Activated CD4-positive, alpha-beta T cell treated with anti-CD3 and anti-CD28 coated beads, Interleukin-2, amount 10 ng/mL, durations not matched to agents 7 days and 5 days (primary cell): ENCODE measurements at regions not wholly inside any gene's neighbourhood (a gene's known extent, or its start where the extent isn't known, plus 50 kb on each side); places are given as distances from the start of the nearest gene placed in this dataset.
"Not testable (repeated sequence)": the region's sequence is repeated elsewhere in the genome, so short reads cannot be mapped to it uniquely, and the experiment has no call there.

ENCODE experiments used
- CTCF ChIA-PET: fragments of 350-600 bp; sonication (Branson Sonifier 250); formaldehyde crosslinking; loops from one replicate; lab custom pipeline; 2021; ENCODE audit warnings: antibody characterized with exemption; lab: Charles Lee
- POLR2A ChIA-PET: fragments of 350-600 bp; sonication (Branson Sonifier 250); formaldehyde crosslinking; loops from one replicate; lab custom pipeline; 2021; ENCODE audit warnings: antibody characterized with exemption; lab: Charles Lee
- DNase-seq: peaks from one replicate; pipeline ENCODE4 v3.0.0-alpha.2; 2020
- H3K27ac Mint-ChIP-seq: one replicate; pipeline ENCODE4 v1.8.0; 2021; ENCODE audit warnings: mild to moderate bottlenecking, moderate library complexity, mixed read lengths
- H3K27me3 Mint-ChIP-seq: one replicate; pipeline ENCODE4 v1.8.0; 2021; ENCODE audit warnings: mixed read lengths
- H3K36me3 Mint-ChIP-seq: one replicate; pipeline ENCODE4 v1.8.0; 2021; ENCODE audit warnings: low read depth, mixed read lengths
- H3K4me1 Mint-ChIP-seq: one replicate; pipeline ENCODE4 v1.8.0; 2021; ENCODE audit warnings: mixed read lengths
- H3K4me3 Mint-ChIP-seq: one replicate; pipeline ENCODE4 v1.8.0; 2021; ENCODE audit warnings: mild to moderate bottlenecking, moderate library complexity, mixed read lengths
- H3K9me3 Mint-ChIP-seq: one replicate; pipeline ENCODE4 v1.8.0; 2021; ENCODE audit warnings: mixed read lengths

- ChIA-PET CTCF (no interaction called here), POLR2A (no interaction called here)
- Mint-ChIP-seq H3K4me1 (no peaks in the 10 kb centered on the region), H3K4me3 (no peak overlapping the region), H3K27ac (no peak overlapping the region), H3K9me3 (no peaks in the 10 kb centered on the region), H3K27me3 (no peaks in the 10 kb centered on the region), H3K36me3 (no peaks in the 10 kb centered on the region)
- DNase-seq = no peak
Observed at GRCh38 chr2:154555710-154556109, 142.8 kb upstream of the KCNJ3 start.

GRCh38 chr2:154556146-154556545 is 142.3 kb upstream of the KCNJ3 start:
- H3K36me3 Mint-ChIP-seq = no peaks in the 10 kb centered on the region
- no peaks in the 10 kb centered on the region for H3K4me1 Mint-ChIP-seq
- no peaks in the 10 kb centered on the region for H3K9me3 Mint-ChIP-seq
- DNase-seq = no peak
- H3K4me3 Mint-ChIP-seq = no peak overlapping the region
- no peak overlapping the region for H3K27ac Mint-ChIP-seq
- CTCF ChIA-PET = no interaction called here
- H3K27me3 Mint-ChIP-seq = no peaks in the 10 kb centered on the region
- POLR2A ChIA-PET = no interaction called here

GRCh38 chr2:154556607-154557006 is 141.9 kb upstream of the KCNJ3 start:
- no peaks in the 10 kb centered on the region for H3K36me3 Mint-ChIP-seq
- H3K9me3 Mint-ChIP-seq = no peaks in the 10 kb centered on the region
- H3K27ac Mint-ChIP-seq = no peak overlapping the region
- H3K4me1 Mint-ChIP-seq = no peaks in the 10 kb centered on the region
- CTCF ChIA-PET = no interaction called here
- H3K4me3 Mint-ChIP-seq = no peak overlapping the region
- no peak for DNase-seq
- POLR2A ChIA-PET = no interaction called here
- no peaks in the 10 kb centered on the region for H3K27me3 Mint-ChIP-seq

GRCh38 chr2:154557906-154558305 is 140.6 kb upstream of the KCNJ3 start:
- no peak overlapping the region for H3K4me3 Mint-ChIP-seq
- H3K27ac Mint-ChIP-seq = no peak overlapping the region
- no peaks in the 10 kb centered on the region for H3K27me3 Mint-ChIP-seq
- H3K36me3 Mint-ChIP-seq = no peaks in the 10 kb centered on the region
- ChIA-PET CTCF (no interaction called here), POLR2A (no interaction called here)
- no peak for DNase-seq
- H3K4me1 Mint-ChIP-seq = no peaks in the 10 kb centered on the region
- H3K9me3 Mint-ChIP-seq = no peaks in the 10 kb centered on the region

GRCh38 chr2:154565433-154565832 is 133.1 kb upstream of the KCNJ3 start:
- no peak overlapping the region for H3K27ac Mint-ChIP-seq
- H3K4me3 Mint-ChIP-seq = no peak overlapping the region
- POLR2A ChIA-PET = no interaction called here
- DNase-seq = no peak
- H3K27me3 Mint-ChIP-seq = no peaks in the 10 kb centered on the region
- CTCF ChIA-PET = no interaction called here
- no peaks in the 10 kb centered on the region for H3K4me1 Mint-ChIP-seq
- H3K9me3 Mint-ChIP-seq = peaks cover 12% of the 10 kb centered on the region
- no peaks in the 10 kb centered on the region for H3K36me3 Mint-ChIP-seq

- Mint-ChIP-seq H3K27ac (no peak overlapping the region), H3K4me1 (no peaks in the 10 kb centered on the region), H3K9me3 (peaks cover 12% of the 10 kb centered on the region), H3K27me3 (no peaks in the 10 kb centered on the region), H3K4me3 (no peak overlapping the region), H3K36me3 (no peaks in the 10 kb centered on the region)
- ChIA-PET POLR2A (no interaction called here), CTCF (no interaction called here)
- no peak for DNase-seq
Observed at GRCh38 chr2:154568413-154568812, 130.1 kb upstream of the KCNJ3 start.

GRCh38 chr2:154570501-154570900 is 128.0 kb upstream of the KCNJ3 start:
- Mint-ChIP-seq H3K27ac (no peak overlapping the region), H3K27me3 (no peaks in the 10 kb centered on the region), H3K4me3 (no peak overlapping the region), H3K36me3 (no peaks in the 10 kb centered on the region), H3K9me3 (peaks cover 12% of the 10 kb centered on the region), H3K4me1 (no peaks in the 10 kb centered on the region)
- ChIA-PET POLR2A (no interaction called here), CTCF (no interaction called here)
- no peak for DNase-seq

- DNase-seq, CTCF ChIA-PET, H3K27ac Mint-ChIP-seq, H3K27me3 Mint-ChIP-seq, H3K4me3 Mint-ChIP-seq, H3K4me1 Mint-ChIP-seq, H3K9me3 Mint-ChIP-seq, H3K36me3 Mint-ChIP-seq, POLR2A ChIA-PET: not testable (repeated sequence)
Observed at GRCh38 chr2:154576699-154577098, 121.8 kb upstream of the KCNJ3 start.

GRCh38 chr2:154577390-154577789 is 121.1 kb upstream of the KCNJ3 start:
- no peak for DNase-seq
- Mint-ChIP-seq H3K36me3 (no peaks in the 10 kb centered on the region), H3K4me3 (no peak overlapping the region), H3K9me3 (no peaks in the 10 kb centered on the region), H3K27ac (no peak overlapping the region), H3K27me3 (no peaks in the 10 kb centered on the region), H3K4me1 (no peaks in the 10 kb centered on the region)
- POLR2A ChIA-PET = no interaction called here
- CTCF ChIA-PET = interaction anchor here (1.3 kb wide), 1 partner anchor 10 kb away, joined by 3 read pairs; no protein-coding TSS in a partner anchor

GRCh38 chr2:154580767-154581166 is 117.7 kb upstream of the KCNJ3 start:
- no peak overlapping the region for H3K4me3 Mint-ChIP-seq
- POLR2A ChIA-PET = no interaction called here
- H3K9me3 Mint-ChIP-seq = no peaks in the 10 kb centered on the region
- no peak overlapping the region for H3K27ac Mint-ChIP-seq
- no peaks in the 10 kb centered on the region for H3K4me1 Mint-ChIP-seq
- CTCF ChIA-PET = no interaction called here
- no peaks in the 10 kb centered on the region for H3K36me3 Mint-ChIP-seq
- no peak for DNase-seq
- no peaks in the 10 kb centered on the region for H3K27me3 Mint-ChIP-seq

GRCh38 chr2:154582694-154583093 is 115.8 kb upstream of the KCNJ3 start:
- H3K27me3 Mint-ChIP-seq, H3K36me3 Mint-ChIP-seq, H3K4me3 Mint-ChIP-seq, H3K9me3 Mint-ChIP-seq, DNase-seq, H3K4me1 Mint-ChIP-seq, CTCF ChIA-PET, H3K27ac Mint-ChIP-seq, POLR2A ChIA-PET: not testable (repeated sequence)

GRCh38 chr2:154583274-154583673 is 115.2 kb upstream of the KCNJ3 start:
- H3K9me3 Mint-ChIP-seq, DNase-seq, H3K36me3 Mint-ChIP-seq, H3K27ac Mint-ChIP-seq, H3K4me1 Mint-ChIP-seq, H3K4me3 Mint-ChIP-seq, CTCF ChIA-PET, POLR2A ChIA-PET, H3K27me3 Mint-ChIP-seq: not testable (repeated sequence)

GRCh38 chr2:154587739-154588138 is 110.8 kb upstream of the KCNJ3 start:
- H3K27ac Mint-ChIP-seq = no peak overlapping the region
- no peaks in the 10 kb centered on the region for H3K36me3 Mint-ChIP-seq
- ChIA-PET CTCF (interaction anchor here (1.5 kb wide), 1 partner anchor 10 kb away, joined by 3 read pairs; no protein-coding TSS in a partner anchor), POLR2A (no interaction called here)
- H3K4me3 Mint-ChIP-seq = no peak overlapping the region
- H3K9me3 Mint-ChIP-seq = no peaks in the 10 kb centered on the region
- H3K4me1 Mint-ChIP-seq = no peaks in the 10 kb centered on the region
- no peak for DNase-seq
- no peaks in the 10 kb centered on the region for H3K27me3 Mint-ChIP-seq

GRCh38 chr2:154588838-154589237 is 109.7 kb upstream of the KCNJ3 start:
- DNase-seq = no peak
- no peak overlapping the region for H3K27ac Mint-ChIP-seq
- no peaks in the 10 kb centered on the region for H3K36me3 Mint-ChIP-seq
- CTCF ChIA-PET = no interaction called here
- H3K4me1 Mint-ChIP-seq = no peaks in the 10 kb centered on the region
- POLR2A ChIA-PET = no interaction called here
- no peaks in the 10 kb centered on the region for H3K9me3 Mint-ChIP-seq
- no peaks in the 10 kb centered on the region for H3K27me3 Mint-ChIP-seq
- no peak overlapping the region for H3K4me3 Mint-ChIP-seq
